Trophoblast cell (in vitro differentiated cells and primary cell): ENCODE measurements at regions not wholly inside any gene's neighbourhood (a gene's known extent, or its start where the extent isn't known, plus 50 kb on each side); places are given as distances from the start of the nearest gene placed in this dataset.

ENCODE experiments used
- DNase-seq, 2 donors: peaks; one replicate each; pipeline ENCODE4 v3.0.0-alpha.2; 2016
- H2AFZ ChIP-seq: 2 replicates; pipeline ENCODE4 v1.6.1; 2013; ENCODE audit warnings: low read length, moderate library complexity, mild to moderate bottlenecking; ENCODE audit not compliant: insufficient read depth, poor library complexity
- H2AK5ac ChIP-seq: 2 replicates; pipeline ENCODE4 v1.6.1; 2013; ENCODE audit warnings: mild to moderate bottlenecking, low read length
- H2BK120ac ChIP-seq: 2 replicates; pipeline ENCODE4 v1.6.1; 2013; ENCODE audit warnings: low read length, mild to moderate bottlenecking, moderate library complexity; ENCODE audit not compliant: insufficient read depth, poor library complexity
- H2BK12ac ChIP-seq: 2 replicates; pipeline ENCODE4 v1.6.1; 2013; ENCODE audit warnings: mild to moderate bottlenecking, low read length, moderate library complexity
- H2BK5ac ChIP-seq: 2 replicates; pipeline ENCODE4 v1.6.1; 2013; ENCODE audit warnings: low read length, low read depth, moderate library complexity, mild to moderate bottlenecking; ENCODE audit not compliant: poor library complexity
- H3K14ac ChIP-seq: 2 replicates; pipeline ENCODE4 v1.6.1; 2013; ENCODE audit warnings: mild to moderate bottlenecking, low read length
- H3K18ac ChIP-seq: 2 replicates; pipeline ENCODE4 v1.6.1; 2013; ENCODE audit warnings: mild to moderate bottlenecking, low read length
- H3K23ac ChIP-seq: 2 replicates; pipeline ENCODE4 v1.6.1; 2013; ENCODE audit warnings: low read length
- H3K27ac ChIP-seq: 2 replicates; pipeline ENCODE4 v1.5.1; 2013; ENCODE audit warnings: low read depth, mild to moderate bottlenecking, inconsistent platforms, low read length, moderate library complexity
- H3K27me3 ChIP-seq: 2 replicates; pipeline ENCODE4 v1.6.1; 2013; ENCODE audit warnings: inconsistent platforms, mild to moderate bottlenecking, low read length, moderate library complexity; ENCODE audit not compliant: insufficient read depth
- H3K36me3 ChIP-seq, 2 experiments: 1 replicate in 1 of 2; 2 replicates in 1 of 2; pipeline ENCODE4 v1.6.1; 2013; ENCODE audit warnings: low read length in 2 of 2, mild to moderate bottlenecking in 2 of 2, moderate library complexity in 1 of 2; ENCODE audit not compliant: insufficient read depth in 2 of 2, control insufficient read depth in 1 of 2
- H3K4ac ChIP-seq: 2 replicates; pipeline ENCODE4 v1.6.1; 2013; ENCODE audit warnings: low read depth, mild to moderate bottlenecking, low read length, moderate library complexity
- H3K4me1 ChIP-seq, 2 experiments: 1 replicate in 1 of 2; 2 replicates in 1 of 2; pipeline ENCODE4 v1.6.1; 2013; ENCODE audit warnings: low read length in 2 of 2, mild to moderate bottlenecking in 2 of 2, moderate library complexity in 1 of 2; ENCODE audit not compliant: insufficient read depth in 2 of 2, control insufficient read depth in 1 of 2
- H3K4me2 ChIP-seq: 2 replicates; pipeline ENCODE4 v1.6.1; 2013; ENCODE audit warnings: inconsistent platforms, mild to moderate bottlenecking, low read length, moderate library complexity
- H3K4me3 ChIP-seq: 2 replicates; pipeline ENCODE4 v1.5.1; 2013; ENCODE audit warnings: mild to moderate bottlenecking, low read depth, low read length, inconsistent platforms
- H3K79me1 ChIP-seq: one replicate; pipeline ENCODE4 v1.6.1; 2013; ENCODE audit warnings: low read length
- H3K79me2 ChIP-seq: 2 replicates; pipeline ENCODE4 v1.6.1; 2013; ENCODE audit warnings: low read length, mild to moderate bottlenecking; ENCODE audit not compliant: control insufficient read depth, insufficient read depth, poor library complexity
- H3K9ac ChIP-seq: 2 replicates; pipeline ENCODE4 v1.6.1; 2013; ENCODE audit warnings: mild to moderate bottlenecking, low read length
- H3K9me3 ChIP-seq: 2 replicates; pipeline ENCODE4 v1.6.1; 2013; ENCODE audit warnings: low read depth, mild to moderate bottlenecking, control low read depth, inconsistent platforms, low read length; ENCODE audit not compliant: insufficient read depth
- H4K12ac ChIP-seq: 2 replicates; pipeline ENCODE4 v1.6.1; 2013; ENCODE audit warnings: low read depth, mild to moderate bottlenecking, low read length, moderate library complexity
- H4K8ac ChIP-seq: 2 replicates; pipeline ENCODE4 v1.6.1; 2013; ENCODE audit warnings: low read depth, mild to moderate bottlenecking, low read length, moderate library complexity
- H4K91ac ChIP-seq: one replicate; pipeline ENCODE4 v1.6.1; 2013; ENCODE audit warnings: low read depth, mild to moderate bottlenecking, low read length, moderate library complexity
- WGBS: extraction: QIAGEN DNeasy Blood & Tissue Kit; methylation state at CpG from one replicate; pipeline ENCODE4 v1.1.7; 2013; ENCODE audit warnings: missing lambda C conversion rate; ENCODE audit not compliant: insufficient read length, insufficient coverage; ENCODE audit errors: extremely low coverage; 5-methylcytosine and 5-hydroxymethylcytosine counted together

GRCh38 chr18:22337306-22337705 is 80.4 kb downstream of the CTAGE1 start:
- WGBS = no CpG with 5 or more reads among the region's 3 CpGs
- Histone ChIP-seq H3K4ac (no peak overlapping the region), H3K9ac (no peak overlapping the region), H2AFZ (no peak overlapping the region), H3K79me2 (no peaks in the 10 kb centered on the region), H4K91ac (no peak overlapping the region), H3K27me3 (no peaks in the 10 kb centered on the region), H3K23ac (no peak overlapping the region), H3K18ac (no peak overlapping the region), H2BK120ac (no peak overlapping the region), H3K27ac (no peak overlapping the region), H3K4me1 (no peaks in the 10 kb centered on the region), H2BK12ac (no peak overlapping the region), H2AK5ac (no peak overlapping the region), H3K4me3 (no peak overlapping the region), H3K79me1 (no peaks in the 10 kb centered on the region), H4K12ac (no peak overlapping the region), H3K36me3 (no peaks in the 10 kb centered on the region), H3K14ac (no peak overlapping the region), H4K8ac (no peak overlapping the region), H2BK5ac (no peak overlapping the region), H3K4me2 (no peak overlapping the region), H3K9me3 (no peaks in the 10 kb centered on the region)
- DNase-seq = peak in 1 of 2 donors; percentile 18

GRCh38 chr18:22336406-22336805 is 81.3 kb downstream of the CTAGE1 start:
- WGBS = no CpG with 5 or more reads among the region's 4 CpGs
- no peak overlapping the region for H3K23ac ChIP-seq
- no peak overlapping the region for H3K4ac ChIP-seq
- H3K4me3 ChIP-seq = no peak overlapping the region
- no peak overlapping the region for H3K9ac ChIP-seq
- no peaks in the 10 kb centered on the region for H3K27me3 ChIP-seq
- H4K12ac ChIP-seq = no peak overlapping the region
- no peak overlapping the region for H2AFZ ChIP-seq
- no peak overlapping the region for H2BK120ac ChIP-seq
- H3K79me2 ChIP-seq = no peaks in the 10 kb centered on the region
- H3K9me3 ChIP-seq = no peaks in the 10 kb centered on the region
- H3K18ac ChIP-seq = no peak overlapping the region
- H3K27ac ChIP-seq = no peak overlapping the region
- H3K4me2 ChIP-seq = no peak overlapping the region
- no peak overlapping the region for H2BK5ac ChIP-seq
- H4K8ac ChIP-seq = no peak overlapping the region
- H2AK5ac ChIP-seq = no peak overlapping the region
- no peak overlapping the region for H2BK12ac ChIP-seq
- no peak overlapping the region for H4K91ac ChIP-seq
- H3K36me3 ChIP-seq = no peaks in the 10 kb centered on the region
- no peaks in the 10 kb centered on the region for H3K79me1 ChIP-seq
- DNase-seq = no peak
- no peaks in the 10 kb centered on the region for H3K4me1 ChIP-seq
- H3K14ac ChIP-seq = no peak overlapping the region

- Histone ChIP-seq H4K12ac (no peak overlapping the region), H3K79me1 (no peaks in the 10 kb centered on the region), H2BK120ac (no peak overlapping the region), H3K36me3 (no peaks in the 10 kb centered on the region), H3K4ac (no peak overlapping the region), H3K4me1 (no peaks in the 10 kb centered on the region), H3K4me3 (no peak overlapping the region), H2AFZ (no peak overlapping the region), H3K18ac (no peak overlapping the region), H4K8ac (no peak overlapping the region), H3K9ac (no peak overlapping the region), H4K91ac (no peak overlapping the region), H2BK5ac (no peak overlapping the region), H3K9me3 (no peaks in the 10 kb centered on the region), H3K27ac (no peak overlapping the region), H3K23ac (no peak overlapping the region), H3K79me2 (no peaks in the 10 kb centered on the region), H2AK5ac (no peak overlapping the region), H3K4me2 (no peak overlapping the region), H2BK12ac (no peak overlapping the region), H3K14ac (no peak overlapping the region), H3K27me3 (no peaks in the 10 kb centered on the region)
- DNase-seq = peak in 1 of 2 donors; percentile 22
- no CpG with 5 or more reads among the region's 15 CpGs for WGBS
These were observed 82.0 kb downstream of the CTAGE1 start for GRCh38 chr18:22335731-22336198.

- Histone ChIP-seq H4K12ac (no peak overlapping the region), H3K36me3 (no peaks in the 10 kb centered on the region), H3K4me2 (no peak overlapping the region), H3K27me3 (no peaks in the 10 kb centered on the region), H3K27ac (no peak overlapping the region), H3K18ac (no peak overlapping the region), H3K14ac (no peak overlapping the region), H2BK5ac (no peak overlapping the region), H3K79me1 (no peaks in the 10 kb centered on the region), H4K91ac (no peak overlapping the region), H3K9me3 (no peaks in the 10 kb centered on the region), H3K4me1 (no peaks in the 10 kb centered on the region), H2AFZ (no peak overlapping the region), H4K8ac (no peak overlapping the region), H2BK120ac (no peak overlapping the region), H2AK5ac (no peak overlapping the region), H3K79me2 (no peaks in the 10 kb centered on the region), H3K23ac (no peak overlapping the region), H3K4ac (no peak overlapping the region), H2BK12ac (no peak overlapping the region), H3K4me3 (no peak overlapping the region), H3K9ac (no peak overlapping the region)
- no CpG with 5 or more reads among the region's 5 CpGs for WGBS
- DNase-seq = no peak
These were observed 83.1 kb downstream of the CTAGE1 start for GRCh38 chr18:22334567-22334966.
